NCI-H146 treated with DMSO at 0.1 percent for 48 hours (cell line): ENCODE measurements at regions not wholly inside any gene's neighbourhood (a gene's known extent, or its start where the extent isn't known, plus 50 kb on each side); places are given as distances from the start of the nearest gene placed in this dataset.
"Not testable (repeated sequence)": the region's sequence is repeated elsewhere in the genome, so short reads cannot be mapped to it uniquely, and the experiment has no call there.

ENCODE experiments used
- DNase-seq: peaks from one replicate; lab custom pipeline; 2025; ENCODE audit not compliant: unreplicated experiment; lab: John Stamatoyannopoulos, UW

- DNase-seq: no peak
These were observed 54.7 kb upstream of the SLC1A4 start for GRCh38 chr2:64934530-64934929.

GRCh38 chr2:64936809-64937208 is 52.4 kb upstream of the SLC1A4 start:
- no peak for DNase-seq

GRCh38 chr2:64937314-64937686 is 51.9 kb upstream of the SLC1A4 start:
- not testable (repeated sequence) for DNase-seq

- no peak for DNase-seq
These were observed 51.3 kb upstream of the SLC1A4 start for GRCh38 chr2:64937687-64938491.

- no peak for DNase-seq
These were observed 50.5 kb upstream of the SLC1A4 start for GRCh38 chr2:64938607-64939285.

GRCh38 chr2:64939332-64939917 is 49.8 kb upstream of the SLC1A4 start:
- no peak for DNase-seq
